GM12873 (cell line): ENCODE measurements at regions not wholly inside any gene's neighbourhood (a gene's known extent, or its start where the extent isn't known, plus 50 kb on each side); places are given as distances from the start of the nearest gene placed in this dataset.

Experiments used
- TF ChIP-seq, protein P1 (sequence below): IDR thresholded peaks from 2 replicates; pipeline ENCODE4 v1.5.1; 2012; ENCODE audit warnings: low read depth, mild to moderate bottlenecking, moderate library complexity, low read length, control low read depth; ENCODE audit not compliant: insufficient read depth; ENCODE audit errors: missing control alignments

DNA sequence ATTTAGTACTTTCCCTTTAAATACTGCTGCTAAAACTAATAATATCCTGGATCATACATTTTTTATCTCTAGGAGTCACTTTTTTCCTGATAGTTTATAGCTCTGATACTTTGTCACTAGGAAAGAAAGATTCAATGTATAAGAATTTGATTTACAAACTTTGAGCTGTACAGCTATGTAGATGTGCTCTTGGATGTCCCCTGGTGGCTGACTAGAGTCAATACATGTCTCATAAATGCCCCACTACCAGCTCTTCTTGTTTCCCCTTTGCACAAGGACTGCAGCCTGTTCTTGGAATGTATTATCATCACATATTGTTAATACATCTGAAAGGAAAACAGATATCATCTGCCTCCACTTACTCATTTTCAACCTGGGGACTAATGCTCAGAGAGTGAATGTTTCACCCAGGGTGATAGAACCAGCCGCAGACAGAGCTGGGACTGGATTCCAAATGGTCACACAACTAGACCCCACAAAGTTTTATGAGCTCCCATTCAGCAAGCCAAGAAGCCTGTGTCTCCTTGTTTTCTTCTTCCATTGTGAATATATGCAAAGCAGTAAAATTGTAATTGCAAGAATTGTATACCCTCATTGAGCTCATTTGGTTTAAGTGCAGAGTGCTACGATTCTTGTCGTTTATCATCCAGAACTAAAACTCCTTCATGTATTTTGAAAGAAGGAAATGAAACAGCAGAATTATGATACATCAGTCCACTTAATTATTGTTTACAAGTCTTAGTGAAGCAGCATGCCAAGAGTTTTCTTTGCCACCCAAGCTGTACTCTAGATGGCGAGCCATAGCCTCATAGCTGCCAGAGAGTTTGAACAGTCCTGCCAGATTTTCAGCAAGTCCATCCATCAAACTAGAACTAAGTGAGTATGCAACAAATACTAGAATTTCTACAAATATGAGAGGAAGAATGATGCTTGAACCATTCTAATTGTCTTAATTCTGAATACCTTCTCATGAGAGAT, 261.6 kb upstream of the LMCD1 start:
- TF ChIP-seq, protein P1, sequence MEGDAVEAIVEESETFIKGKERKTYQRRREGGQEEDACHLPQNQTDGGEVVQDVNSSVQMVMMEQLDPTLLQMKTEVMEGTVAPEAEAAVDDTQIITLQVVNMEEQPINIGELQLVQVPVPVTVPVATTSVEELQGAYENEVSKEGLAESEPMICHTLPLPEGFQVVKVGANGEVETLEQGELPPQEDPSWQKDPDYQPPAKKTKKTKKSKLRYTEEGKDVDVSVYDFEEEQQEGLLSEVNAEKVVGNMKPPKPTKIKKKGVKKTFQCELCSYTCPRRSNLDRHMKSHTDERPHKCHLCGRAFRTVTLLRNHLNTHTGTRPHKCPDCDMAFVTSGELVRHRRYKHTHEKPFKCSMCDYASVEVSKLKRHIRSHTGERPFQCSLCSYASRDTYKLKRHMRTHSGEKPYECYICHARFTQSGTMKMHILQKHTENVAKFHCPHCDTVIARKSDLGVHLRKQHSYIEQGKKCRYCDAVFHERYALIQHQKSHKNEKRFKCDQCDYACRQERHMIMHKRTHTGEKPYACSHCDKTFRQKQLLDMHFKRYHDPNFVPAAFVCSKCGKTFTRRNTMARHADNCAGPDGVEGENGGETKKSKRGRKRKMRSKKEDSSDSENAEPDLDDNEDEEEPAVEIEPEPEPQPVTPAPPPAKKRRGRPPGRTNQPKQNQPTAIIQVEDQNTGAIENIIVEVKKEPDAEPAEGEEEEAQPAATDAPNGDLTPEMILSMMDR, result peak; percentile 91

DNA sequence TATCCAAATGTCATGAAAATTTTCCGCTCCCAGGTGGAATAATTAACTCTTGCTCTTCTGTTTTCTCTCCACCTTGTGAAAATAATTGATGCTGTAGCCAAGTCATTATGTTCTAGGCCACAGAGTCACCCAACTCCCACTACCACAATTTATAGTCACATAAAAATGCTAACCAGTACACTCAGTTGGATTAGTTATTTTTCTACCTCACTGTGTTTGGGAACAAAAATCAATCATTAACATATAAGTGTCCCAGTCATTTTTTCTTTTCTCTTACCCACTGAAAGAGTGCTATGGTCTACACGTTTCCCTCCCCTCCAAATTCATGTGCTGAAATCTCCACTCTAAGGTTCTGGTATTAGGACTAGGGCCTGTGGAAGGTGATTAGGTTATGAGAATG, 255.6 kb upstream of the LMCD1 start:
- TF ChIP-seq, protein P1, result no peak

DNA sequence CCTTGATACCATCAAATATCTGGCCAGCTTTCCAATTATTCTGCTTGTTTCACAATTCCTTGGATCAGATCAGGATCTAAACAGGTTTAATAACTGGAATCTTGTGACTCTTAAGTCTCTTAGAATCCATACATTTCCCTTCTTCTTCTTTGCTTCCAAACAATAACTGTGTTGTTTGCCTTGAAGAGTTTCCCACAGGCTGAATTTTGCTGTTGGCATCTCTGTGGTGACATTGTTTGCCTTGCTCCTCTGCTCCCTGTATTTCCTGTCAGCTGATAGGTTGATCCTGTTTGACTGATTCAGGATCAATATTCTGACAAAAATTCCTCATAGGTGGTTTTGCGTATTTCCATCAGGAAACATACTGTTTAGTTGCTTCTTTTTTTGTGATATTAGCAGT, 248.4 kb upstream of the LMCD1 start:
- TF ChIP-seq, protein P1, result no peak

DNA sequence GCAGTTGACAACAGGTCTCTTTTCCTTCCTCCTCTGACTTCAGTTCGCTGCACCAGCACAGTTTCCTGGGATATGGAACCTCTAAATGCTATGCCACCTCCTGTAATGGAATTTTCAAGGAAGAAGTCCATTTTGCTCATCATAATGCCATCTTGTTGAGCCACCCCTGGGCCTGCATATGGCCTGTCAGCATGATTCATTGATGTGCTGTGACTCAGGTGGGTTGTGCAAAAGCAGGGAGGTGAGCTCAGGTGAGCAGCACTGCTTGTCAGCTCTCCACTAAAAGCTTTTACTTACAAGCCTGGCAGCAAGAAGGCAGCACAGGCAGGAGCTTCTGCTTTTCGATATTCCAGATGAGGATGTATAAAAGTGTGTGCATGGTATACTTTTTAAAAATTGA, 247.1 kb upstream of the LMCD1 start:
- TF ChIP-seq, protein P1, result no peak

DNA sequence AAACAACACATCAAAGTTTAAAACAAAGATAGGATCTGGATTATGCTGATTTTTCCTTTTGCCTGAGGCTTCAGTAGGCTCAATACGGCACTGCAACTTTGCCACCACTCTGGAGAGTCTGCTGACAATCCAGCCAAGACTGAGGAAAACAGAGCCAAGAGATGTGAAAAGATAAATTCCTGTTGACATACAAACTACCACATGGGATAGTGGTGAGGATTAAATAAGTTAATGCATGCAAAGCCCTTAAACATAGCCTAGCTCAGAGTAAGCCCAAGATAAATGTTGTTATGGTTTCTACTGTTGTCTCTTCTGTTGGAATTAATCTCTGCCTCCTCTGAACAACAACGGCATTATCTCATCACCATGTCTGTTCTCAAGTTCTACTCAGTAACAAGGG, 245.9 kb upstream of the LMCD1 start:
- TF ChIP-seq, protein P1, result no peak

DNA sequence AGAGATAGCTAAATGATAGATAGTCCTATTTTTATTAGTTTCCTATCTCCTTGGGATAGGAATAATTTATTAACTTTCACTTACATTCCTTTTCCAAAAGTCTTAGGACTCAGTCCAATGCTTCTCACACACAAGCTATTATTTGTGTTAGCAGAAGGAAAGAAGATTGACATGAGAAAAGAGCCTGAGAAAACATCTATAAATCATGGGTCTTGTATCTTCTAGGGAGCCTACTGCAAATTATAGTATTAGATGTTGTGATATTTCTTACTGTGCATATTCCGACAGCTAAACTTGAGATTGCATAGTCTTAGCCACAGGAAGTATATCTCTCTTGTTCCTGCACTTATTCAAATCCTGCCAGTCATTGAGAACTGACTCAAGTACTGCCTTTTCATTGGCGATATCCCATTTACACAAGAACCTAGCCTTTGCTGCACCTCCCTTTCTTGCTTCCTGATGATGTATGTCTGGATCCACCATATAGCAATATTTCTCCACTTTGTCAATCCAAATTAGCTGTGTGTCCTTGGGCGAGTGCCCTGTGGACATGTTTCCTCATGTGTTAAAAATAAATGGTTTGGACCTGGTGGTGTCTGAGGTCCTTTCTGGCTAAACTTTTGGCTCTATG, 245.1 kb upstream of the LMCD1 start:
- TF ChIP-seq, protein P1, result no peak

DNA sequence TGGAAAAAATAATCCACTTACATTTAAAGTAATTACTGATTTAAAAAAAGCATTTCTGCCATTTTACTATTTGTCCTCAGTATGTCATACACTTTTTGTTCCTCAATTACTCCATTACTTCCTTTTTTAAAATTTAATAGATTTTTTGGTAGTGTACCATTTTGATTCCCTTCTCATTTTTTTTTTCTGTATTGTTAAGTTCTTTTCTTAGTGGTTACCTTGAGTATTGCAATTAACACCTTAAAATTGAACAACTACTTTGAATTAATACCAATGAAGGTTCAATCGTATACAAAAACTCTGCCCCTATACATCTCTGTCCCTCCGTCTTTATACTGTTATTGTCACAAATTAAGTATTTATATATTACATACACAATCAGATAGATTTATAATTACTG, 240.6 kb upstream of the LMCD1 start:
- TF ChIP-seq, protein P1, result no peak
